ENCODE measurements at regions not wholly inside any gene's neighbourhood (a gene's known extent, or its start where the extent isn't known, plus 50 kb on each side); places are given as distances from the start of the nearest gene placed in this dataset.

- TF ChIP-seq CTCF (IDR thresholded peaks at IDR 0.05): no peak
- Mint-ChIP-seq H3K4me3 (no peak overlapping the region), H3K36me3 (ENCODE audit: low read depth) (no peaks in the 10 kb centered on the region), H3K9me3 (no peaks in the 10 kb centered on the region), H3K4me1 (ENCODE audit: low read depth) (peaks cover 27% of the 10 kb centered on the region), H3K27me3 (ENCODE audit: insufficient read depth) (no peaks in the 10 kb centered on the region; the same call in 1 of the 2 replicates), H3K27ac (no peak overlapping the region)
- peak; percentile 22 for DNase-seq
These were observed 121.7 kb upstream of the COL1A2 start for GRCh38 chr7:94272821-94273583.

DNA sequence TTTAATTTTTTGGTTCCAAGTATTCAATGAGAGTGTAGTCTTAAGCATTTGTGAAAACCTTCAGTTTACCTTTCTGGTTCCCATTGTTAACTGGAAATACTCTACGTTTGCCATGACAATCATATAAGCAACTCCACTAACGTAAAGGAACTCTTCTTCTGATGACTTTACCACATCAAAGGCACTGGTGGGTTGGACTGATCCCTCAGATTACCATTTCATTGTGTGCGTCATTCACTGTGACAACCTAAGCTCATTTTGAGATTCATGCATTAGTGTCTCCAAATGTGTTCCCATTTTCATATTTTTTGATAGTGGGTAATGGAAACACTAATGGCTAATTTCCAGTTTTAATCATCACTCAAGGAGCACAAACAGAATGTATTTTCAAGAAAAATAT is 119.9 kb upstream of the COL1A2 start:
- Mint-ChIP-seq H3K4me1 (ENCODE audit: low read depth) (peaks cover 27% of the 10 kb centered on the region), H3K27ac (no peak overlapping the region), H3K27me3 (ENCODE audit: insufficient read depth) (no peaks in the 10 kb centered on the region; the same call in 1 of the 2 replicates), H3K36me3 (ENCODE audit: low read depth) (no peaks in the 10 kb centered on the region), H3K4me3 (no peak overlapping the region), H3K9me3 (no peaks in the 10 kb centered on the region)
- TF ChIP-seq CTCF (IDR thresholded peaks at IDR 0.05): no peak
- DNase-seq: no peak

DNA sequence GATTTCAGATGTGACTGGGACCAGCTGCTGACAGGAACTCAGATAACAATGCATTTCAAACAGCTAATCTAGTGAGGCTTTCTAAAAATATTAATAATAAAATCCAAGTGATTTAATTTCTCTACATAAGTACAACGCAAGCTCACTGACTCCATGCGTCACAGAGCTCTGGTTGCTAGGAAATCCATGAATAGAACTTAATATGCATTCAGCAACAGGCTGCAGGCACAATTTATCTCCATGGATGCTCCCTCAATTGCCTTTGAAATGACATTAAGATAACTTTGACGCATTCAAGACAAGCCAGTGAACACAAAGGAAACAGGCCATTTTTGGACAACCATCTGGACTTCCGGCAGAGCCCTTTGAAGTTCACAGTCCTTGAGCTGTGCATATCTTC is 118.7 kb upstream of the COL1A2 start:
- Mint-ChIP-seq H3K27me3 (ENCODE audit: insufficient read depth) (no peaks in the 10 kb centered on the region; the same call in 1 of the 2 replicates), H3K4me1 (ENCODE audit: low read depth) (peaks cover 15% of the 10 kb centered on the region), H3K9me3 (no peaks in the 10 kb centered on the region), H3K36me3 (ENCODE audit: low read depth) (no peaks in the 10 kb centered on the region), H3K4me3 (no peak overlapping the region), H3K27ac (no peak overlapping the region)
- TF ChIP-seq CTCF (IDR thresholded peaks at IDR 0.05): no peak
- no peak for DNase-seq

GRCh38 chr7:94276795-94277194 is 117.9 kb upstream of the COL1A2 start:
- no peaks in the 10 kb centered on the region for H3K9me3 Mint-ChIP-seq
- no peaks in the 10 kb centered on the region; the same call in 1 of the 2 replicates for H3K27me3 Mint-ChIP-seq (ENCODE audit: insufficient read depth)
- peaks cover 15% of the 10 kb centered on the region for H3K4me1 Mint-ChIP-seq (ENCODE audit: low read depth)
- H3K4me3 Mint-ChIP-seq: no peak overlapping the region
- no peaks in the 10 kb centered on the region for H3K36me3 Mint-ChIP-seq (ENCODE audit: low read depth)
- no peak overlapping the region for H3K27ac Mint-ChIP-seq
- TF ChIP-seq CTCF (IDR thresholded peaks at IDR 0.05): peak; percentile 77
- DNase-seq: peak; percentile 52

DNA sequence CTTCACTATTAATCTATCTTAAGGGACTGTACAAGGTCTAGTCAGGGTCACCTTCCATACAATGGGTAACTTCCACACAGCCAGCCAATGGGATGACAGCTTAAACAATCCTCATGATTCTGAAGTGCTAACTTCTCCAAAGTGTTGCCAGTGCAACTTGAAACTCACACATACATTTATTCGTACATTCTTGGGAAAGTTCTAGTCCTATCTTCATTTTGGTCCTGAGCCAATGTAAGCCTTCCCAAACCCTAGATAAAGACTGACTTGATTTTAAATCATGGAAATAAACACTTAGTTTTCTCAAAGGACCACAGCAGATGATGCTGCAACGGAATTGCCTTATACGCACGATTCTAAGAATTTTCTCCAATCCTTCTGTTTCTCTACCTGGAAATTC is 117.5 kb upstream of the COL1A2 start:
- no peak for DNase-seq
- Mint-ChIP-seq H3K27ac (no peak overlapping the region), H3K4me1 (ENCODE audit: low read depth) (peaks cover 15% of the 10 kb centered on the region), H3K9me3 (no peaks in the 10 kb centered on the region), H3K27me3 (ENCODE audit: insufficient read depth) (no peaks in the 10 kb centered on the region; the same call in 1 of the 2 replicates), H3K4me3 (no peak overlapping the region), H3K36me3 (ENCODE audit: low read depth) (no peaks in the 10 kb centered on the region)
- no peak for TF ChIP-seq CTCF (IDR thresholded peaks at IDR 0.05)
